Endothelial cell of umbilical vein (primary cell): ENCODE measurements at regions not wholly inside any gene's neighbourhood (a gene's known extent, or its start where the extent isn't known, plus 50 kb on each side); places are given as distances from the start of the nearest gene placed in this dataset.

Source experiments
- BruUV-seq: library from RNA; stranded (reverse); fragments of 400-500 nt; replicated peaks from 2 replicates; lab custom pipeline; 2021; lab: Mats Ljungman, UMichigan
- CTCF ChIA-PET: fragments of 300-600, 350-600 bp; sonication (Branson Sonifier 250); formaldehyde crosslinking; loops from one replicate; lab custom pipeline; 2021; ENCODE audit warnings: antibody characterized with exemption, inconsistent platforms; lab: Charles Lee
- POLR2A ChIA-PET: fragments of 300-600, 350-600 bp; sonication (Branson Sonifier 250); formaldehyde crosslinking; loops from one replicate; lab custom pipeline; 2021; ENCODE audit warnings: antibody characterized with exemption, inconsistent platforms; lab: Charles Lee
- DNase-seq: peaks from one replicate; pipeline ENCODE4 v3.0.0-alpha.2; 2011; ENCODE audit warnings: low read depth, low spot score
- FAIRE-seq: peaks from 2 replicates; lab custom pipeline; 2011; peaks lifted over from hg19 to GRCh38; lab: Jason Lieb, UNC
- H2AFZ ChIP-seq: 2 replicates; pipeline ENCODE4 v1.6.0; 2012; ENCODE audit warnings: low read depth, low read length, control low read depth, inconsistent platforms
- H3K27ac ChIP-seq: 2 replicates; pipeline ENCODE4 v1.5.1; 2011; ENCODE audit warnings: low read depth, mild to moderate bottlenecking, control low read depth, low read length, moderate library complexity; ENCODE audit not compliant: insufficient read depth
- H3K27me3 ChIP-seq, 2 experiments: 2 replicates each; pipeline versions ENCODE4 v1.6.0 to v1.6.1; 2011; ENCODE audit warnings: low read length in 2 of 2, mixed read lengths in 1 of 2; ENCODE audit not compliant: control insufficient read depth in 2 of 2, insufficient read depth in 2 of 2
- H3K36me3 ChIP-seq, 2 experiments: 2 replicates in 1 of 2; 3 replicates in 1 of 2; pipeline ENCODE4 v1.5.1; 2011; ENCODE audit warnings: low read length in 2 of 2, mild to moderate bottlenecking in 1 of 2, moderate library complexity in 1 of 2; ENCODE audit not compliant: control insufficient read depth in 2 of 2, insufficient read depth in 2 of 2; ENCODE audit errors: extremely low read depth in 1 of 2
- H3K4me1 ChIP-seq: 3 replicates; pipeline ENCODE4 v1.5.1; 2011; ENCODE audit warnings: mild to moderate bottlenecking, low read length; ENCODE audit not compliant: control insufficient read depth, insufficient read depth; ENCODE audit errors: extremely low read depth
- H3K4me2 ChIP-seq: 2 replicates; pipeline ENCODE4 v1.6.1; 2011; ENCODE audit warnings: low read length, control low read depth, mixed read lengths; ENCODE audit not compliant: insufficient read depth
- H3K4me3 ChIP-seq, 3 experiments: fragments of 200-600 bp in 1 of 3; sonication (generic), shearing (Covaris generic) in 1 of 3; replicated peaks in 1 of 3; 2 replicates each; pipeline ENCODE4 v1.5.1; 2011 to 2016; ENCODE audit warnings: control low read depth in 3 of 3, low read length in 3 of 3, mild to moderate bottlenecking in 2 of 3, inconsistent platforms in 1 of 3, low read depth in 1 of 3, moderate library complexity in 1 of 3; ENCODE audit not compliant: insufficient read depth in 1 of 3
- H3K79me2 ChIP-seq: 2 replicates; pipeline ENCODE4 v1.6.0; 2012; ENCODE audit warnings: low read length, inconsistent platforms; ENCODE audit not compliant: control insufficient read depth, insufficient read depth
- H3K9ac ChIP-seq: replicated peaks from 2 replicates; pipeline ENCODE3; 2011; ENCODE audit warnings: low read length, control low read depth; ENCODE audit not compliant: insufficient read depth; ENCODE audit errors: extremely low read depth
- H3K9me1 ChIP-seq: replicated peaks from 3 replicates; pipeline ENCODE4 v1.6.0; 2011; ENCODE audit warnings: mild to moderate bottlenecking, low read length; ENCODE audit not compliant: control insufficient read depth, insufficient read depth; ENCODE audit errors: extremely low read depth
- H3K9me3 ChIP-seq: replicated peaks from 2 replicates; pipeline ENCODE4 v1.5.1; 2012; ENCODE audit warnings: low read length, inconsistent platforms; ENCODE audit not compliant: control insufficient read depth, insufficient read depth
- H4K20me1 ChIP-seq: replicated peaks from 2 replicates; pipeline ENCODE3; 2011; ENCODE audit warnings: mild to moderate bottlenecking, low read length; ENCODE audit not compliant: control insufficient read depth, insufficient read depth; ENCODE audit errors: extremely low read depth
- EZH2 ChIP-seq: IDR thresholded peaks from 2 replicates; pipeline ENCODE4 v1.6.1; 2012; ENCODE audit warnings: borderline replicate concordance, low read depth, mild to moderate bottlenecking, moderate library complexity, low read length, inconsistent platforms; ENCODE audit not compliant: severe bottlenecking
- FOS ChIP-seq: IDR thresholded peaks from 2 replicates; pipeline ENCODE4 v1.6.1; 2011; ENCODE audit warnings: mild to moderate bottlenecking, low read length, moderate library complexity, borderline replicate concordance; ENCODE audit not compliant: insufficient read depth
- GATA2 ChIP-seq: IDR thresholded peaks from 2 replicates; pipeline ENCODE4 v1.7.0; 2011; ENCODE audit warnings: low read depth, mild to moderate bottlenecking, moderate library complexity, mixed read lengths, low read length; ENCODE audit not compliant: insufficient read length, insufficient read depth
- JUN ChIP-seq: IDR thresholded peaks from 2 replicates; pipeline ENCODE4 v1.6.1; 2011; ENCODE audit warnings: borderline replicate concordance, low read depth; ENCODE audit not compliant: insufficient read length, insufficient read depth
- MYC ChIP-seq: IDR thresholded peaks from one replicate; pipeline ENCODE4 v1.6.1; 2011; ENCODE audit warnings: mild to moderate bottlenecking, low read depth, low read length
- POLR2A ChIP-seq: IDR thresholded peaks from 2 replicates; pipeline ENCODE4 v1.6.1; 2012; ENCODE audit warnings: low read depth, mild to moderate bottlenecking, control low read depth, low read length
- POLR2AphosphoS5 ChIP-seq: IDR thresholded peaks from 2 replicates; pipeline ENCODE4 v1.6.1; 2012; ENCODE audit warnings: low read depth, mild to moderate bottlenecking, control low read depth, low read length, moderate library complexity; ENCODE audit not compliant: insufficient read depth
- dilution Hi-C: fragments of 300-500 bp; cut with MboI; formaldehyde crosslinking; loops from one replicate; pipeline ENCODE4 v1.15.0; 2019; ENCODE audit warnings: low sequenced_read_pairs; ENCODE audit not compliant: extremely low pct_ligation_motif_present
- intact Hi-C: fragments of 100-400 bp; cut with micrococcal nuclease; formaldehyde crosslinking; loops from one replicate; pipeline ENCODE4 v1.10.0; 2022
- TF ChIP-seq, protein P1 (sequence below), 2 donors: IDR thresholded peaks; 1 replicate in 1 of 2; 2 replicates in 1 of 2; pipeline ENCODE4 v1.5.1; 2011; ENCODE audit warnings: low read length in 2 of 2, mild to moderate bottlenecking in 2 of 2, moderate library complexity in 2 of 2, control low read depth in 1 of 2, inconsistent platforms in 1 of 2, low read depth in 1 of 2; ENCODE audit not compliant: insufficient read depth in 1 of 2; ENCODE audit errors: extremely low read depth in 1 of 2
- TF ChIP-seq, protein P2 (sequence below): IDR thresholded peaks from 2 replicates; pipeline ENCODE4 v1.6.1; 2011; ENCODE audit not compliant: insufficient read depth, insufficient read length

DNA sequence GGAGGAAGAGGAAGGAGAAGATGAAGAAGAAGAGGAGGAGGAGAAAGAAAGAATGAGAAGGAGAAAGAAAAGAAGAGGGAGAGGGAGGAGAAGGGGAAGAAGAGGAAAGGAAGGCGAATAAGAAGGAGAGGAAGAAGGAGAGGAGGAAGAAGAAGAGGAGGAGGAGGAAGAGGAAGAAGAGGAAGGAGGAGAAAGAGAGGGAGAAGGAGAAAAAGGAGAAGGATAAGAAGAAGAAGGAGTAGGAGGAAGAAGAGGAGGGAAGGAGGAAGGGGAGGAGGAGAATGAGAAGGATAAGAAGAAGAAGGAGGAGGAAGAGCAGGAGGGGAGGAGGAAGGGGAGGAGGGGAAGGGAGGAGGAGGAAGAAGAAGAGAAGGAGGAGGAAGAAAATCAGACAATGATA lies 149.2 kb upstream of the LYZL2 start:
- dilution Hi-C loops (no loop called here), intact Hi-C loops (no loop called here)
- H3K9me1 ChIP-seq: no peaks in the 10 kb centered on the region
- ChIA-PET POLR2A (no interaction called here), CTCF (no interaction called here)
- H3K4me3 ChIP-seq: no peak overlapping the region
- peaks cover 8% of the 10 kb centered on the region for H3K4me1 ChIP-seq
- H3K4me2 ChIP-seq: no peak overlapping the region
- no peak for DNase-seq
- H3K27me3 ChIP-seq: no peaks in the 10 kb centered on the region
- H3K79me2 ChIP-seq: no peaks in the 10 kb centered on the region
- H4K20me1 ChIP-seq: no peaks in the 10 kb centered on the region
- no peak for FAIRE-seq
- TF ChIP-seq, protein P1, sequence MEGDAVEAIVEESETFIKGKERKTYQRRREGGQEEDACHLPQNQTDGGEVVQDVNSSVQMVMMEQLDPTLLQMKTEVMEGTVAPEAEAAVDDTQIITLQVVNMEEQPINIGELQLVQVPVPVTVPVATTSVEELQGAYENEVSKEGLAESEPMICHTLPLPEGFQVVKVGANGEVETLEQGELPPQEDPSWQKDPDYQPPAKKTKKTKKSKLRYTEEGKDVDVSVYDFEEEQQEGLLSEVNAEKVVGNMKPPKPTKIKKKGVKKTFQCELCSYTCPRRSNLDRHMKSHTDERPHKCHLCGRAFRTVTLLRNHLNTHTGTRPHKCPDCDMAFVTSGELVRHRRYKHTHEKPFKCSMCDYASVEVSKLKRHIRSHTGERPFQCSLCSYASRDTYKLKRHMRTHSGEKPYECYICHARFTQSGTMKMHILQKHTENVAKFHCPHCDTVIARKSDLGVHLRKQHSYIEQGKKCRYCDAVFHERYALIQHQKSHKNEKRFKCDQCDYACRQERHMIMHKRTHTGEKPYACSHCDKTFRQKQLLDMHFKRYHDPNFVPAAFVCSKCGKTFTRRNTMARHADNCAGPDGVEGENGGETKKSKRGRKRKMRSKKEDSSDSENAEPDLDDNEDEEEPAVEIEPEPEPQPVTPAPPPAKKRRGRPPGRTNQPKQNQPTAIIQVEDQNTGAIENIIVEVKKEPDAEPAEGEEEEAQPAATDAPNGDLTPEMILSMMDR (IDR thresholded peaks at IDR 0.05; ENCODE audit: extremely low read depth in 1 of 2, insufficient read depth in 1 of 2, low read depth in 1 of 2, low read length in 2 of 2): no peak
- TF ChIP-seq GATA2 (no peak), POLR2AphosphoS5 (no peak), EZH2 (no peak), FOS (no peak), JUN (no peak), POLR2A (no peak), MYC (no peak)
- TF ChIP-seq, protein P2, sequence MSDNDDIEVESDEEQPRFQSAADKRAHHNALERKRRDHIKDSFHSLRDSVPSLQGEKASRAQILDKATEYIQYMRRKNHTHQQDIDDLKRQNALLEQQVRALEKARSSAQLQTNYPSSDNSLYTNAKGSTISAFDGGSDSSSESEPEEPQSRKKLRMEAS: no peak
- H3K36me3 ChIP-seq: no peaks in the 10 kb centered on the region
- no peaks in the 10 kb centered on the region for H3K9me3 ChIP-seq
- BruUV-seq: no TSS peak
- H3K27ac ChIP-seq: no peak overlapping the region
- H3K9ac ChIP-seq: no peak overlapping the region
- no peak overlapping the region for H2AFZ ChIP-seq
